ENCODE measurements at regions not wholly inside any gene's neighbourhood (a gene's known extent, or its start where the extent isn't known, plus 50 kb on each side); places are given as distances from the start of the nearest gene placed in this dataset.

DNA sequence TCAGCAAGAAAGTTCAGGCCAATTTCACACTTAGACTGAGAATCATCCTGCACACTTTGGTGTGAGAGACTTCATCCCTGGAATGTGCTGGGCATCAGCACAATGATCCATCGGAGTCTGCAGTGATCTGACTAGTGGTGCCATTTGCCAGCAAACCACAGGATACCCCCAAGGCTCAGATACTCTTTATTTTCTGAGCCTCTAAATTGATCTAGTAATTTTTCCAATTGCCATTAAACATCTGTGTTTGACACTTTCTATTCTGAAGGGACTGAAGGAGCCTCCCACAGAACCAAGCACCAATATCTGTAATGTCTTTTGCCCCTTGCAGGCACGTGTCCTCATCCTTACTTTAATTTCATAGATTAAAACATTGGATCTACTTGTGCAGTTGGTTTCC, 485.3 kb upstream of the SMIM21 start:
- no peak for DNase-seq (ENCODE audit: low spot score)

DNA sequence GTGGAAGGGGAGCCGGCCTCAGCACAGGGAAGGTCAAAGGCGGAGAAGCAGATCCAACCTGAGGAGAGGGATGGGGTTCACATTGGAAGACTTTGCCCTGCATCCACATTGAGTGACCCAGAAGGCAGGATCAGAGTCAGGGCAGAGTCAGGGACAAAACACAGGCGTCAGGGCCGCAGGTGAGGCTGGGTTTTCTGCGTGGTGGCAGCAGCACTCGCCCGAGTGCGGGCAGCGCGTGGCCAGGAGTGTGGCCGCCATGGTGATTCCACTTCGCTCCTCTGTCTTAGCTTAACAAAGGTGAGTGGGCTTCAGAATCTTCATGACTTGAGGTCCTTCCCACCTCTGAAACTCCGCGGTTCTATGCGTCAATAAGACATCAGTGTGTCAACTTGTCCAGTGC, 476.9 kb upstream of the SMIM21 start:
- no peak for DNase-seq (ENCODE audit: low spot score)

DNA sequence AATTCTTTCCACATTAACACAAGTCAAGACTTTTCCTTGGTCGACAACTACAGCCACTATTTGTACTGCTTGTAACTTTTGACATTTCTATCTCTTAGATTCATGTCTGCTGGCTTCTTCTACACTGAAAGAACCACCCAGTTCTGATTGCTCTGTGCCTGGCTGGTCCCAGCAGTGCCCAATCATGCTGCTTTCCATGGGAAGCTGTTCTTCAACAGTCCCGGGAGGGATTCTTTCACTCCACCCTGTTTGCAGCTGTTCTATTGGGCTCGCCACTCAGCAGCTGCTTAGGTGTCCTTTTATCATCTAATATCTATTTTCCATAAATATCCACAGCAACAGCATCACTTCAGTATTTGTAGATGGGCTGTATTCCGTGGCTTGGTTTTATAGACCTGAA, 471.1 kb upstream of the SMIM21 start:
- DNase-seq (ENCODE audit: low spot score): no peak

DNA sequence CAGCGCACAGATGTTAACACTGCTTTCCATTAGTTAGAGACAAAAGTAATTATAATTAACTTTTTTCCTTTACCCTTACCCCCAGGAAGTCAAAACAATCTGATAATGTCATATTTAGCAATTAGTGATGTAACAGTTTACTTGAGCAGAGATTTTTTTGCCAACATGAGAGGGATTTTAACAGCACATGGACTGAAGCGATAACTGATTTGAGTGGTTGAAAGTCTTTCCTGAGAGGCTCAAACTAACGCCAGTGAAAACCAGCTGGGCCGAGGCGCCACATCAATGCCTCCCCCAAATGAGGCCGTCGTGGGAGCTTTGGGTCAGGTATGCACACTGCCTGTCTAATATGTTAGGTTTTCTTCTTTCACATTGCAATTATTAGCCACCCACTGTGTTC, 469.9 kb upstream of the SMIM21 start:
- no peak for DNase-seq (ENCODE audit: low spot score)

DNA sequence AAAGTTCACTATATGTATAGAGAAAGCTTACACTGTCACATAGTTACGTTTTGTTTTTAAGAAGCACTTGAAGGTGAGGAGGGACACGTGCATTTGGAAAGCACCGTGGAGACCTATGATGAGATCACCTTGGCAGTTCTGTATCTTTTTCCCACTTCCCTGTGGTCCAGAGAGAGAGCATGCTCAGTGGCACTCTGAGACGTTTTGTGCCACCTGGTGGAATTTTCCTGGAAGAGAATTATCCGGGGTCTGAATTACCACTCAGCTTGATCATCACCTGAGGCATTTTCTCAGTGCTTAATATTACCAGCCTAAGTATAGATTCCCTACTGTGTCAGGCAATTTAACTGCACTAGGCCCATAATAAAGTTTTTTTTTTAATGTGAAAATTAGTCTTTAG, 469.4 kb upstream of the SMIM21 start:
- DNase-seq (ENCODE audit: low spot score): no peak

DNA sequence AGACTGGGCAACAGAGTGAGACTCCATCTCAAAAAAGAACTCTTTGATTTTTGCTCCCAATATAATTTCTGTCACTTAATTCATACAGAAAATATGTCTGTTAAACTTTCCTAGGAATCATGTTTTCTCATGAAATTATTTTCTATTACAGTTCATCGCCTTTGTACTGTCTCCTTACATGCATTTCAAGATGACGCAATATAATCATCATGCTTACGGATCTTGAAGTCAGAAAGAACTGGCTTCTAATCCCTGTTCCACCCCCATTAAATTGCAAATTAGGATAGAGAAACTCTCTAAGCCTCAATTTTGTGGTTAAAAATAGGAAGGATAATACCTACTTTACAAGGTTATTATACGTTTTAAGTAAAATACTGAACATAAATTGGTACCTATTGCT, 467.6 kb upstream of the SMIM21 start:
- no peak for DNase-seq (ENCODE audit: low spot score)

DNA sequence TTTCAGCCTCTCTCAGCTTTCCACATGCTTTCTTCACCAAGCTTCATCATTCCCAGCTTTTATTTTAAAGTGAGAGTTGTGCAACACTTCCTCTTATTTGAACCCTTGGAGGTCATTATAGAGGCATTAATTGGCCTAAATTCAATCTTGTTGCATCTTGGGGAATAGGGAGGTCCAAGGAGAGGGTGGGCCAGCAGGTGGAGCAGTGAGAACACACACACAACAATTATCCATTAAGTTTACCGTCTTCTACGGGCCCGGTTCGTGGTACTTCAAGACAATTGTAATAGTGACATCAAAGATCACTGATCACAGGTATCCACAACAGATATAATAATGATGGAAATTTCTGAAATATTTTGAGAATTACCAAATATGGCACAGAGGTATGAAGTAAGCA, 457.2 kb upstream of the SMIM21 start:
- no peak for DNase-seq (ENCODE audit: low spot score)

DNA sequence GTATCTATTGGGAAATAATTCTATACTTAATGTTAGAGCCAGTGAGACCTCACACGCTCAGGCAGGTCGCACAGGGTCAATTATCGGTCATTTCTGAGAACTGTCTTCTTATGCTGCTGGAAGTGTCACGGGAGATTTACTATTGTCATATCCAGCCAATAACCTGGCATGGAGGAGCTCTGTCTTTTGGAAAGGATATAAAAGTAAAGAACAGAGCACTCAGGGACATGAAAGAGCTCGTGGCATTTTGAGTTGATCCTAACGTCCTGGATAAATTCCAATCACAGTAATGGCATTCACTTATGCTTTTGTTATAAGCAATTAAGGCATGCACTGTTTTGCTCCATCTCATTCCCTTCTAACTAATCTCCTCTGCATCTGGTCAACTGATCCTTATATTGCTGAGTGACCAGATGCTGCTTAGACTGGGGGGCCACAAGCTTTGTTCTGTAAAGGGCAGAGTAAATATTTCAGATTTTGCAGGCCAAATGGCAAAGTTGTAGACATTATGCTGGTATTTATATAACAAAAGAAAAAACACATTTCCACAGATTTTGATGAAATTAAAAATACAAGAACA, 453.5 kb upstream of the SMIM21 start:
- DNase-seq (ENCODE audit: low spot score): no peak

DNA sequence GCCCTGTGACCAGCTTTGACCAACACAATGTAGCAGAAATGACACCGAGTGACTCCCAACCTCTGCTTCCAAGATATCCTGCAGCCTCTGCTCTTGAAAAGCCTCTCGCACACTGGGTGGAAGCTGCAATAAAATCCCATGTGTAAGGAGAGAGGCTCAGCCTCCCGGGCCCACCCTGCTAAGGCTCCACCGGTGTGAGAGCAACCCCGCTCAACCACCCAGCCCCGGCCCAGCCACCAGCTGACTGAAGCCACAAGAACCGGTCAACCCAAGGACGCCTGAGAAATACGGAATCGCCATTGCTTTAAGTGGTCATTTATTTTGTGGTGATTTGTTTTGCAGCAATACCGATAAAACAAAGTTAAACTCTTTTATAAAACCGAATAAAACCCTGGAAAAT, 452.8 kb upstream of the SMIM21 start:
- no peak for DNase-seq (ENCODE audit: low spot score)

DNA sequence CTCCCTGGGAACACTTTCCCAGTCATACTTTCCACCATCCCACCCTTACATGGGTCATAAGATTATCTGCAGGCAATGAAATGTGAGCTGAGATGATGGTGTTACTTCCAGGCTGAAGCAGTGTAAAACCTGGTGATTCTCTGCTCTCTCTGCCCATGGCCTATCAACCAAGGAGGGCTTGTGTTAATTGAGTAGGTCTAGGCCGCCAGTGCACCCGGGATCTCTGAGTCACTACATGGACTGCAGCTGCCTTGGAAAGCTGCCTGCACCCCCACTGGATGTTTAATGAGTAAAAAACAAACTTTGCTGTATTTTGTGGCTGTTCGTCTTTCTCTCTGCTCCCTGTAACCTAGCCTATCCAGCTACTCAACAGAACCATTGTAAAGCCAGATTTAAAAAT, 451.7 kb upstream of the SMIM21 start:
- no peak for DNase-seq (ENCODE audit: low spot score)

DNA sequence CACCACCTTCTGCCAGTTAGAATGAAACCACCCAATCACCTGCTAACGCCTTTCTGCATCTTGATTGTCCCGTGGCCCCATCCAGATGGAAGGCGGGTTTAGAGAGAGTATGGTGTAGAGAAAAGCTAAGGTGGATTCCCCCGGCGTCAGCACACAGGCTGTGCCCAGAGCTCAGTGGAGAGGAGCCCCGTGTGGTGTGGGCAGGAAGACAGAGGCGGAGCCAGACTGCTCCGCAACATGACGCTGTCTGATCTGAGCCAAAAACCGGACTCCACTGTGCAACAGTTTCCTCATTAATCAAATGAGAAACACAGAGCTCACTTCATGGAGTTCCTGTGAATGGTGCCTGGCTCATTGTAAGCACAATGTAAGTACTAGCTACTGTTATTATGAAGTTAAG, 448.1 kb upstream of the SMIM21 start:
- no peak for DNase-seq (ENCODE audit: low spot score)

DNA sequence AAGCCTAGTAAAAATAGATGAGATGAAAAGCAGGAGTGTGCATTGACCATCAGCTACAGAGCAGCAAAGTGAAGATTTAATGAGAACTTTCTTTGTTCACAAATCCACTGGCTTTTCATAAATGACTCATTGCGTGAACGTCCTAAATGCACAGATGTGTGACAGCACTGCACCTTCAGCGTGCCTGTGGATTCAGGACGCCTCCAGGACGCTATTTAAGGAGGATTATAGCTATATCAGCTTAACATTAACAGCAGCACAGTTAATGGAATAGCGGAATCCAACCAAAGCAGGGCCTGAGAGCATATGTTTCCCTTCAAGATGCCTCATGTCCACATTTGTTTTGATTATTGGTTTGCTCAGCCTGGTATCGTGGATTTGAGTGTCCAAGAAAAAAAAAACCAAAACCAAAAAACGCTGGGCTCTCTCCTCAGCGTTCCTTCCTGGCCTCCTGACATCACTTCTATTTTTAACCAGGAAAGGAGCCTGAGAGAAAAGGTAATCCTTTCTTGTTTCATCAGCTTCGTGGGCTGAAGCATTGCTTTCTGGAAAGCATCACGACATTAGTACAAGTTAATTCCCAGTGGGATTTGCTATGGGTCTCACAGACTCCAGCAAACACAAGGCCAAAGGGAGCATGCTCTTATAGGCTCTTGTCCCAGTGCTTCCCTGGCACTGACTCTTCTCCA, 447.0 kb upstream of the SMIM21 start:
- DNase-seq (ENCODE audit: low spot score): no peak

DNA sequence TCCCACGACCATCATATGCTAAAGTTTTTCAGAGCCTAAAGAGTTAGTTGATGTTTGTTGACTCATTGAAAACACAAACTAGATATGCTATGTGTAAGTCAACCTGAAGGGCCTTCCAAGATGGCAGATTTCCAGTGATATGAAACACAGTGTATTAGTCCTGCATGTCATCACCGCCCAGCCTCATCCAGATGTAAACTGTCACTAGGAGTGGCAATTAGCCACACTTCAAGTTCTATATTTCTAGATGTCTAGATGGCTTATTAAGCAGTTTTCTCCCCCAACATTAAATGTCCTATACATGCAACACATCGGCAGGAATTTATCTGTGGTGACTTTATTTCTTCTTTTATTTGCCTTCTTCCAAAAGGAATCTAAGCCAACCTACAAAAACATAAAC, 444.1 kb upstream of the SMIM21 start:
- DNase-seq (ENCODE audit: low spot score): no peak

DNA sequence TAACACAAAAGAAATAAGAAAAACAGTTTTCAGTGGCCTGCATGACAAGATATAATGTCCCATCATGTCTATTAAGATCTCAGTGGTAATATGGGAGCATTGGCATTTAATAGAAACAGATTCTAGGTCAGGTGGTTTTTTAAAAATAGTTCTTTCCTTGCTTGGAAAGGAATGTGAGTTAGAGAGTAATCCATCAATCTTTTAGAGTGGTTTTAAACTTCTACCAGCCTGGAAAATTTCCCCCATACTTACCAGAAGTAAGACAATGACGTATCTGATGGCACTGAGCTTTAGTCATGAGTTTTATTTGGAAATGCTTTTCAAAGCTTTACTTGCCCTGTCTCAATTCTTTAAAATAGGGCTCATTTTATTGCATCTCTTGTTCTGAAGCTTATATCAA, 441.7 kb upstream of the SMIM21 start:
- DNase-seq (ENCODE audit: low spot score): no peak

DNA sequence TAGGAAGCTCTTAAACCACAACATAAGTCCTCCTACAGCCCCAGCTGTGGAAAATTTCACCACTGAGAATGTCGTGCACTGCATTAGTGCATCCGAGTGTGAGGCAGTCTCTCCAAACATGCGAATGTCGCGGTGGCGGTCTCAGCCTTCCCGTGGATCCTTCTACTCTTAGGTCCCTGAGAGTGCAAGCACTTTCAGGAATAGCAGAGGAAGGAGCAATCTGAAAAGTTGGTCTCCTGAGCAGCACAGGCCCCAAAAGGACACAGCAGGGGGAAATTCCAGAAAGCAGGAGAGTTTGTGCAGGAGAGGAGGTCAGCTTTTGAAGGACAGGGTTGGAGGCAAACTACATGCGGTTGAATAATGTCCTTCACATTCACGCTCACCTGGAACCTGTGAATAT, 440.5 kb upstream of the SMIM21 start:
- DNase-seq (ENCODE audit: low spot score): no peak

DNA sequence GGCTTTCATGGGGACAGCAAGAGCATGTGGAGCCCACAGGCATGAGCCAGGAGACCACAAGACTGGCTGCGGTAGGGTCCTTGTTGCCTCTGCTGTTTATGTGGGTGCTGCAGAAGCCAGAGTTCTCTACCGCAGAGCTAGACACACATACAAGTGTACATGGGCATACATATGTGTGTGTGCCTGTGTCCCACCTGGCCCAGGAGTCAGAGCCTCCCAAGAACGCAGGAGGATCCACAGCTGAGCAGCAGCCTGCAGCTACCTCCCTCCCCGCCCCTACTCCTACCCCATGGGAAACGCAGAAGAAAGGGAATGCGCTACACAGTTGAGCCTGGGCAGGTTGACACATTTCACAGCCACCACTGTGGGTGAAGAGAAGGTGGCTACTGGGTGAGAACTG, 438.1 kb upstream of the SMIM21 start:
- no peak for DNase-seq (ENCODE audit: low spot score)

DNA sequence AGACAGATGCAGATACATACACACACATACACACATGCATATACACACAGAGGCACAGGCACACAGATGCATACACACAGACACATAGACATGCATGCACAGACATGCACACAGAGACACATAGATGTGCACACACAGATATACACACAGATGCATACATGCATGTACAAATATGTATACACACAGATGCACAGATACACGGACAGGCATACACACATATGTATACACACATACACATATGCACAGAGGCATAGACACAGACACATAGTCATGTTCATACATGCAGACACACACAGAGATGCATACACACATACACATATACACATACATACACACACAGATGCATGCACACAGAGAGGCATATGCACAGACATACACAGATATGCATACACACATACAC, 437.3 kb upstream of the SMIM21 start:
- DNase-seq (ENCODE audit: low spot score): no peak

DNA sequence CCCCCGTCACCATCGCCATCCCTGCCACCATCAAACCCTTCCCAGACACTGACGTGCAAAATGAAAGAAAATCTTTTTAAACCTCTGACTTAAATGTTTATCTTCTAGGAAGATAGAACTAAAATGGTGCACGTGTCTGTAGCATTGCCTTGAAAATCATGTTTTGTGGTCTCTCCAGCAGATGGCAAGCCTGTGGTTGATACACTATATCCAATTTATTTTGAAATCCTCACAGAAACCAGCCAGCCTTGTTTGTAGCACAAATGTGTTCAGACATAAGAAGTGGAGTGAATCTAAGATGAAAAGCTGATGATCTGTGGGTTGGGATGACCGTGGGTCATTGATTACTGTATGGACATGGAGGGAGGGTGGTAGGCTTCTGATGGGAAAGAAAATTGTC, 436.2 kb upstream of the SMIM21 start:
- no peak for DNase-seq (ENCODE audit: low spot score)

DNA sequence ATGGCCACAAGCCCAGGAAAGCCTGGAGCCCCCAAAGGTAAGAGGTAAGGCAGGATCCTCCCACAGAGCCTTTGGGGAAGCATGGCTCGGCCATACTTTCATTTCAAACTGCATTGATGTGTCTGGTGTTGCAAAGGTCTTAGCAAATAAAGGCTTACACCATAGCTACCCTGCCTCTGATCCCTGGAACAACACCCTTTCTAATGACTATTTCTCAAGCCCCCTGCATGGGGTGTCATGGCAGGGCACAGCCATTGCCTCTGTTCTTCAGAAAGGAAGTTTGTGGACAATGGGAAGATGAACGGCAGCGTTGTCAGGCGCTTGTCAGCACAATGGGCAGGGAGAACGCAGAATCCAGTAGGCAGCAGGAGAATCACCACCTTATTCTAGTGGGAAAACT, 435.0 kb upstream of the SMIM21 start:
- no peak for DNase-seq (ENCODE audit: low spot score)

DNA sequence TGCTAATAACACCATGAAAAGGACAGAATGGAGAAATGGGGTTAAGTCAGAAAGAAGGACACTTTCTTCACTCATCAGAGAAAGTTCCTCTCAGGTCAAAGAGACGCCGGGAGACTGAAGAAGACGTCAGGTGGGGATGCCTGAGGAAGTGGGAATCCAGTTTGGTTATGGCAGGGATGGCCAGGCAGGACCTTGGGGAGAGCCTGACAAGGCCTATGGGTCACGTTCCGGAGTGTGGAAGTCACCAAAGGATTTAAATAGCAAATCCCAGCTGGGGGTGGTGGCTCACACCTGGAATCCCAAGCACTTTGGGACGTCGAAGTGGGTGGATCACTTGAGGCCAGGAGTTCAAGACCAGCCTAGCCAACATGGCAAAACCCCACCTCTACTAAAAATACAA, 432.7 kb upstream of the SMIM21 start:
- DNase-seq (ENCODE audit: low spot score): no peak

DNA sequence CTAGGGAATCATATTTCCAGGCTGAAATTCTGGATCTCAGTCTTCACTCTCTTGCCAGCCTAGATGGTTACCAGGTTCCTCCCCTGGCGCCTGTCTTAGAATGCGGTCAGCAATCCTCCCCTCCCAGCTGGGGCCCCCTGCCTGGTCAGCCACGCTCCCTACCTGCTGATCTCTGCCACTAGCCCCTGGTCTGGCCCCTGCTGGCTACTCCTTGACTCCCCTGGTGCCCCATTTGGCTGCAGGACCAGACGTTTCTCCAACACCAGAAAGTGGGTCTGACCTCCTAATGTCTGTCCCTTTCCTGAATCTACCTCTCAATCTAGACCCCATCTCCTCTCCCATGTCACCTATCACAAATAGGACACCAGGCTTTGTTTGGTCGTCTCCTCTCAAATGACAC, 432.0 kb upstream of the SMIM21 start:
- DNase-seq (ENCODE audit: low spot score): no peak

DNA sequence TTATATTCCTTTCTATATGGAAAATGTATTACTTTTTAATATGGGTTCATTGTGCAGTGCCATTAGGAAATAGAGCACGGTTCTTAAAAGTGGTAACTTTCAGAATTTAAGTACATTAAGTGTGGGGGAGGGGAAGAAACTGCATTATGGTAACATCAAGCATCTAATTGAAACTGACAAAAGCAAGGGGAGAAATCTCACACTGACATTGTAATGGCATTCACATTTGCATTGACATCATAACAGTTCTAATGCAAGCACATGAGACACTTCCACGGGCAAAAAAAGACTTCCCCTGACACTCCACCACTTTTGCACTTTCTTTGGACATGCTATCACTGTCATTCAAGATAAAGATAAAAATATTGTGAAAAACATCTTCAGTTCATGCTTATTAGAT, 431.3 kb upstream of the SMIM21 start:
- DNase-seq (ENCODE audit: low spot score): no peak

DNA sequence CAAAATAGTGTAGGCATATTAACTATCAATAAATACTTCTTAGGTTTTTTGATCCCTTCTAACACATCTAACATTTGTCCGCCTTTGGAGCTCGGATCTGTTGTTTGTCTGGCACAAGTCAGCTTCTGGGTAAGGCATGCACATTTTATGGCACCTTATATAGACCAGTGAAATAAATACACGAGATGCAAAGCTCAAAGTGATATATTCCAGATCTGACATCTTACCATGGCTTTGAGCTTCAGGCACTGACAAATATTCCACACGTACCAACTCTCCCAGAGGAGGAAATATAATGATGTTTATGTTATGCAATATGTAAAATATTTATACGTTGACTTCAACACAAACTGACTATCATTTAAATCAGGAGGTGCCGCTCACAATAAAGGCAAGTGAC, 430.1 kb upstream of the SMIM21 start:
- DNase-seq (ENCODE audit: low spot score): no peak

DNA sequence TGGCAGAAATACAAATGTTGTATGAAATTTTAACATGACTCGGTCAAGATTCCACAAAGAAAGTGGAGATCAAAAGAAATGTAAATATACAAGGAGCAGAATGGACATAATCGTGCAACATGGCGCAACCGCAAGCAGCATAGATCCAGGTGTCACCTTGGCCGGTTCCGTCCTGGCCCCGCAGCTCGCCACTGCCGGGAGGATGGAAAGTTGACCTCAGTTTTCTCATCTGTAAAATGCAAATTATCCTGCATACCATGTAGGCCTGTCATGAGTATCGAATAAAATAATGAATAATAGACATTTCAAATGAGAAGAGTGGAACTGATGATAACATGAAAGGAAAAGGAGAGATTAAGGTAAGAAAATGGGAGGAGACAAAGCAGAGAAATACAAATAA, 427.3 kb upstream of the SMIM21 start:
- no peak for DNase-seq (ENCODE audit: low spot score)

DNA sequence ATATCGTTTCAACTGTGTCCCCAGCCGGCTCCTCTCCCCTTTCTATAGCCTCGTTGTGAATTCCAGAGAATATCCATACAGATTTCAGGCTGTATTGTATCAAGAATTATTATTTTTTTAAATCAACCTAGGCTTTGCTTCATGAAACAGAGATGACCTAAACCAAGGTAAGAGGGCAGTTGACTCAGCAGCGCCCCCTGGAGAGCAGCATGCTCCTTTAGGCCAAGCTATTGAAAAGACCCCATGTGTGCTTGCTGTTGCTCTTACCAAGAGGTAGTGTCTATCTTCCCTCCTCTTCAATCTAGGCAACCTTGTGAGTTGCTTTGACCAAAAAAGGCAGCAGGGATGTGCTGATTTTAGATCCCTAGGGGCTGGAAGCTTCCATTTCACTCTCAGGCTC, 426.7 kb upstream of the SMIM21 start:
- DNase-seq (ENCODE audit: low spot score): no peak

Measured in globus pallidus (tissue), 1 donor.